OCI-LY3 (cell line): ENCODE measurements at regions not wholly inside any gene's neighbourhood (a gene's known extent, or its start where the extent isn't known, plus 50 kb on each side); places are given as distances from the start of the nearest gene placed in this dataset.

Experiments
- H2AFZ ChIP-seq: fragments of 200-600, 300-600 bp; shearing (Covaris generic); 2 replicates; pipeline ENCODE4 v1.6.0; 2014; ENCODE audit warnings: antibody characterized with exemption, low read depth, low read length
- H3K27ac ChIP-seq: fragments of 200-600, 300-600 bp; sonication (generic); 2 replicates; pipeline ENCODE4 v1.5.1; 2014; ENCODE audit warnings: mild to moderate bottlenecking, low read length, moderate library complexity, mixed read lengths
- H3K27me3 ChIP-seq: fragments of 200-600, 300-600 bp; sonication (generic); 2 replicates; pipeline ENCODE4 v1.6.1; 2014; ENCODE audit warnings: low read depth, low read length, mixed read lengths
- H3K36me3 ChIP-seq: fragments of 200-600, 300-600 bp; sonication (generic); replicated peaks from 2 replicates; pipeline ENCODE3; 2014; ENCODE audit warnings: low read depth, low read length, mixed read lengths
- H3K4me1 ChIP-seq: fragments of 300-600, 200-600 bp; sonication (generic); 2 replicates; pipeline ENCODE4 v1.6.1; 2014; ENCODE audit warnings: low read length, mixed read lengths
- H3K4me2 ChIP-seq: fragments of 200-600, 300-600 bp; sonication (generic); 2 replicates; pipeline ENCODE4 v1.6.1; 2014; ENCODE audit warnings: low read length, mixed read lengths
- H3K4me3 ChIP-seq: fragments of 300-600, 200-600 bp; sonication (generic); 2 replicates; pipeline ENCODE4 v1.5.1; 2014; ENCODE audit warnings: antibody characterized with exemption, mild to moderate bottlenecking, low read length, moderate library complexity
- H3K79me2 ChIP-seq: fragments of 300-600, 200-600 bp; shearing (Covaris generic); 2 replicates; pipeline ENCODE4 v1.6.1; 2014; ENCODE audit warnings: mild to moderate bottlenecking, low read length, mixed read lengths
- H3K9ac ChIP-seq: fragments of 300-600, 200-600 bp; shearing (Covaris generic); 2 replicates; pipeline ENCODE4 v1.6.0; 2014; ENCODE audit warnings: mild to moderate bottlenecking, low read length, moderate library complexity
- H3K9me3 ChIP-seq: fragments of 200-600, 300-600 bp; shearing (Covaris generic); 2 replicates; pipeline ENCODE4 v1.6.1; 2014; ENCODE audit warnings: low read length, mixed read lengths; ENCODE audit not compliant: insufficient read depth
- H4K20me1 ChIP-seq: fragments of 200-600, 300-600 bp; sonication (generic); 2 replicates; pipeline ENCODE4 v1.6.1; 2016; ENCODE audit warnings: low read length, mixed read lengths; ENCODE audit not compliant: insufficient read depth
- EZH2phosphoT487 ChIP-seq: fragments of 200-600 bp; shearing (Covaris generic); IDR thresholded peaks from 2 replicates; pipeline ENCODE4 v1.6.1; 2018; ENCODE audit warnings: antibody characterized with exemption, mixed run types, low read depth
- TF ChIP-seq, protein P1 (sequence below): fragments of 200-600, 300-600 bp; sonication (generic); IDR thresholded peaks from 2 replicates; pipeline ENCODE4 v1.5.1; 2014; ENCODE audit warnings: antibody characterized with exemption, low read length, low read depth

- H2AFZ ChIP-seq = no peak overlapping the region
- H3K27ac ChIP-seq = no peak overlapping the region
- H3K27me3 ChIP-seq = peaks cover 10% of the 10 kb centered on the region; the same call in 1 of the 2 replicates
- no peak overlapping the region for H3K4me2 ChIP-seq
- H3K9me3 ChIP-seq = no peaks in the 10 kb centered on the region
- no peaks in the 10 kb centered on the region for H4K20me1 ChIP-seq
- no peak for TF ChIP-seq EZH2phosphoT487
- TF ChIP-seq, protein P1, sequence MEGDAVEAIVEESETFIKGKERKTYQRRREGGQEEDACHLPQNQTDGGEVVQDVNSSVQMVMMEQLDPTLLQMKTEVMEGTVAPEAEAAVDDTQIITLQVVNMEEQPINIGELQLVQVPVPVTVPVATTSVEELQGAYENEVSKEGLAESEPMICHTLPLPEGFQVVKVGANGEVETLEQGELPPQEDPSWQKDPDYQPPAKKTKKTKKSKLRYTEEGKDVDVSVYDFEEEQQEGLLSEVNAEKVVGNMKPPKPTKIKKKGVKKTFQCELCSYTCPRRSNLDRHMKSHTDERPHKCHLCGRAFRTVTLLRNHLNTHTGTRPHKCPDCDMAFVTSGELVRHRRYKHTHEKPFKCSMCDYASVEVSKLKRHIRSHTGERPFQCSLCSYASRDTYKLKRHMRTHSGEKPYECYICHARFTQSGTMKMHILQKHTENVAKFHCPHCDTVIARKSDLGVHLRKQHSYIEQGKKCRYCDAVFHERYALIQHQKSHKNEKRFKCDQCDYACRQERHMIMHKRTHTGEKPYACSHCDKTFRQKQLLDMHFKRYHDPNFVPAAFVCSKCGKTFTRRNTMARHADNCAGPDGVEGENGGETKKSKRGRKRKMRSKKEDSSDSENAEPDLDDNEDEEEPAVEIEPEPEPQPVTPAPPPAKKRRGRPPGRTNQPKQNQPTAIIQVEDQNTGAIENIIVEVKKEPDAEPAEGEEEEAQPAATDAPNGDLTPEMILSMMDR = no peak
- no peaks in the 10 kb centered on the region for H3K36me3 ChIP-seq
- H3K79me2 ChIP-seq = no peaks in the 10 kb centered on the region
- no peak overlapping the region for H3K4me3 ChIP-seq
- no peak overlapping the region for H3K9ac ChIP-seq
- H3K4me1 ChIP-seq = peaks cover 3% of the 10 kb centered on the region; the same call in 1 of the 2 replicates
Observed at GRCh38 chr7:28361551-28361950, 50.8 kb upstream of the CREB5 start.

DNA sequence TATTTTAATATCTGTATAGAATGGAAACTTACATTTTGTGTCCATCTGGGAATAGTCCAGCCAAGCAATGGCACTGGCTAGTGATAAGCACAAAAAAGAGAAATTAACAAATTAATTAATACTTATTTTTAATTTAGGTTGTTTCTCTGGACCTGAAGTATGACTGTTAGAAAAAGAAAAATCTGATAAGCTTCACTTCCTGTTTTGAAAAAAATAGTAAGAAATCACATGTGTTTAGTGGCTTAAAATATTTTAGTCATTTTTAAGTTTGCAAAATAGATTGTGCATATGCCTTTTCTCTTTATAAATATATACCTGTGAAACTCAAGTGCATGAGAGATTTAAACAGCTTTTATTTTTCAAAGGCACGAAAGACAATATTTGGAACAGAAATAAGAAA is 50.1 kb upstream of the CREB5 start:
- peaks cover 3% of the 10 kb centered on the region; the same call in 1 of the 2 replicates for H3K4me1 ChIP-seq
- H4K20me1 ChIP-seq = no peaks in the 10 kb centered on the region
- no peaks in the 10 kb centered on the region for H3K36me3 ChIP-seq
- H2AFZ ChIP-seq = no peak overlapping the region
- no peak overlapping the region for H3K27ac ChIP-seq
- no peak overlapping the region for H3K4me2 ChIP-seq
- H3K9me3 ChIP-seq = no peaks in the 10 kb centered on the region
- no peak overlapping the region for H3K9ac ChIP-seq
- H3K4me3 ChIP-seq = no peak overlapping the region
- H3K79me2 ChIP-seq = no peaks in the 10 kb centered on the region
- TF ChIP-seq, protein P1 = no peak
- TF ChIP-seq EZH2phosphoT487 = no peak
- H3K27me3 ChIP-seq = peaks cover 10% of the 10 kb centered on the region; the same call in 1 of the 2 replicates
